Peyer's patch (tissue), 4 donors: ENCODE measurements at regions not wholly inside any gene's neighbourhood (a gene's known extent, or its start where the extent isn't known, plus 50 kb on each side); places are given as distances from the start of the nearest gene placed in this dataset.

Source experiments
- DNase-seq, 3 donors: peaks; one replicate each; pipeline ENCODE4 v3.0.0-alpha.2; 2017 to 2019
- H3K27ac ChIP-seq, 4 donors: fragments of 200-600 bp; sonication (generic); one replicate each; pipeline ENCODE4 v1.5.1; 2016 to 2019
- H3K27me3 ChIP-seq, 2 donors: fragments of 200-600 bp; sonication (generic); one replicate each; pipeline ENCODE4 v1.5.1; 2019
- H3K36me3 ChIP-seq, 3 donors: fragments of 200-600 bp; sonication (generic); one replicate each; pipeline ENCODE4 v1.5.1; 2016 to 2019
- H3K4me1 ChIP-seq, 4 donors: fragments of 200-600 bp; sonication (generic); one replicate each; pipeline ENCODE4 v1.5.1; 2016 to 2019
- H3K4me3 ChIP-seq, 4 donors: fragments of 200-600 bp; sonication (generic); 1 replicate in 3 of 4; 2 replicates in 1 of 4; pipeline ENCODE4 v1.5.1; 2016 to 2019; ENCODE audit warnings: mild to moderate bottlenecking in 1 of 4
- H3K9me3 ChIP-seq, 4 donors: fragments of 200-600 bp; sonication (generic); one replicate each; pipeline ENCODE4 v1.5.1; 2016 to 2019; ENCODE audit warnings: mild to moderate bottlenecking in 1 of 4
- POLR2A ChIP-seq, 2 donors: fragments of 450-650 bp; IDR thresholded peaks; one replicate each; pipeline ENCODE4 v1.5.1; 2017; ENCODE audit warnings: antibody characterized with exemption in 2 of 2, mild to moderate bottlenecking in 2 of 2, moderate library complexity in 2 of 2
- TF ChIP-seq, protein P1 (sequence below), 6 experiments: fragments of 450-650 bp in 4 of 6; fragments of 200-600 bp in 2 of 6; sonication (generic) in 1 of 6; IDR thresholded peaks; one replicate each; pipeline ENCODE4 v1.5.1; 2017 to 2019; ENCODE audit warnings: antibody characterized with exemption in 6 of 6, mild to moderate bottlenecking in 3 of 6, moderate library complexity in 1 of 6

DNA sequence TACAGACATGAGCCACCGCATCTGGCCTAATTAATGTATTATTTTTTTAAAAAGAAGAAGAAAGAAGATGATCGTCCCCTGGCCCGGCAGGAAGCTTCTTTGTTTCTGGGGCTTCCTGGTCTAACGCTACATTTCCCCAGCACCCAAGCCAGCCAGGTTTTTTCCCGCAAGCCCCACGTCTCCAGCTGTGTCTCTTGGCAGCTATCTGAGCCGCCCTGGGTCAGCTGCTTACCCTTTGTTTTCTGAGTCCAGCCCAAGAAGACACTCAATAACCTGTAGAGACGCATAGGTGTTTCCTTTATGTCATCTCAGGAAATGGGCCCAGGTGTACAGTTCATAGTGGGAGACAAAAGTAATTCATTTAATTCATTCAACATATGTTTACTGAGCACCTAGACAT, 110.2 kb downstream of the MTPAP start:
- H3K9me3 ChIP-seq: no peaks in the 10 kb centered on the region
- DNase-seq: no peak
- no peaks in the 10 kb centered on the region for H3K36me3 ChIP-seq
- no peaks in the 10 kb centered on the region for H3K4me1 ChIP-seq
- H3K4me3 ChIP-seq: no peak overlapping the region
- H3K27me3 ChIP-seq: no peaks in the 10 kb centered on the region
- no peak for TF ChIP-seq POLR2A (IDR thresholded peaks at IDR 0.05)
- TF ChIP-seq, protein P1, sequence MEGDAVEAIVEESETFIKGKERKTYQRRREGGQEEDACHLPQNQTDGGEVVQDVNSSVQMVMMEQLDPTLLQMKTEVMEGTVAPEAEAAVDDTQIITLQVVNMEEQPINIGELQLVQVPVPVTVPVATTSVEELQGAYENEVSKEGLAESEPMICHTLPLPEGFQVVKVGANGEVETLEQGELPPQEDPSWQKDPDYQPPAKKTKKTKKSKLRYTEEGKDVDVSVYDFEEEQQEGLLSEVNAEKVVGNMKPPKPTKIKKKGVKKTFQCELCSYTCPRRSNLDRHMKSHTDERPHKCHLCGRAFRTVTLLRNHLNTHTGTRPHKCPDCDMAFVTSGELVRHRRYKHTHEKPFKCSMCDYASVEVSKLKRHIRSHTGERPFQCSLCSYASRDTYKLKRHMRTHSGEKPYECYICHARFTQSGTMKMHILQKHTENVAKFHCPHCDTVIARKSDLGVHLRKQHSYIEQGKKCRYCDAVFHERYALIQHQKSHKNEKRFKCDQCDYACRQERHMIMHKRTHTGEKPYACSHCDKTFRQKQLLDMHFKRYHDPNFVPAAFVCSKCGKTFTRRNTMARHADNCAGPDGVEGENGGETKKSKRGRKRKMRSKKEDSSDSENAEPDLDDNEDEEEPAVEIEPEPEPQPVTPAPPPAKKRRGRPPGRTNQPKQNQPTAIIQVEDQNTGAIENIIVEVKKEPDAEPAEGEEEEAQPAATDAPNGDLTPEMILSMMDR (IDR thresholded peaks at IDR 0.05): no peak
- no peak overlapping the region for H3K27ac ChIP-seq

DNA sequence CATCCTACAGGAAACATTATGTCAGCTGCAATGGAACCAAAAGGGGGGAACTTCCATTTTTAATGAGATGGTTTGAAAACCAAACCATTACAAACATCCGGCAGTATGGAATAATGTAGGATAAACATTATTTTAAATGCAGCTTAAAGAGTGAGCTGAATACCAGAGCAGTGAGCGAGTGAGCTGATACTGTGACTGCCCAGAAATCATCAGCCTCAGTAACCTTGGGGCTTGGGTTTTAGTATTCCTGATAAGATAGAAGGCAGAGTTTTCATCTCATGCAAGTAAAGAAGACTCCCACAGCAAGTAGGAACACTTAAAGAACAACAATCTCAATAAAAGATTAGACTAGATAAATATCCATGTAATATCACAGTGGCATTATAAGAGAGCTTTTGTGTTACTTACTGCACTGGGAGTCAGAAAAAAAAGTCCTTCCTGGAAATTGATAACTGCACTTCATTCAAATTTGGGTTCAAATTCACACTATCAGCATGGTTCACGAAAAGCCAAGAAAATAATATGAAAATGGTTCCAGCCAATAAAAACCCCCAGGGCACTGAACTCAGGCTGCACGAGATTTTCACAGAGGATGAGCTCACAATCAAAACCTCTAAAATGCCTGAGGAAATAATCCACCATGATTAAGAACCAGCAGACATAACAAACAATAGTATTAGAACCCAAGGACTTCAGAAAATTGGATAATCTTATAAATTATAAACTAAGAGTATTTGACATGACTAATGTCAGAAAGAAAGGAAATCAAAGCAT, 115.7 kb downstream of the MTPAP start:
- TF ChIP-seq, protein P1 (IDR thresholded peaks at IDR 0.05): no peak
- no peak for TF ChIP-seq POLR2A (IDR thresholded peaks at IDR 0.05)
- no peaks in the 10 kb centered on the region for H3K9me3 ChIP-seq

DNA sequence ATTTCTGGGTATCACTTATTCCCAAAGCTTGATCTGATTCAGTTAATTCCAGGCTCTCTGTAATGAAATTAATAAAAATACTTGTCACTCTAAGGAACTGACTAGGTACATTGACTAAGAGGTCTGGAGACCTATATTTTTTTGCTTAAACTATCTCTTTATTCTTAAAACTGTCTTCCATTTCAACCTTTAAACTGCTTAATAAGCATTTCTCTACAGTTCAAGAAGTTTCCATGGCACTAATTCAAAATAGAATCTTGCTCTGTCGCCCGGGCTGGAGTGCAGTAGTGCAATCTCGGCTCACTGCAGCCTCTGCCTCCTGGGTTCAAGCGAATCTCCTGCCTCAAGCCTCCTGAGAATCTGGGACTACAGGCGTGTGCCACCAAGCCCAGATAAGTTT, 117.4 kb downstream of the MTPAP start:
- Histone ChIP-seq H3K27ac (no peak overlapping the region), H3K27me3 (no peaks in the 10 kb centered on the region), H3K9me3 (no peaks in the 10 kb centered on the region), H3K4me3 (no peak overlapping the region), H3K4me1 (no peaks in the 10 kb centered on the region), H3K36me3 (no peaks in the 10 kb centered on the region)
- TF ChIP-seq POLR2A (IDR thresholded peaks at IDR 0.05): no peak
- TF ChIP-seq, protein P1 (IDR thresholded peaks at IDR 0.05): no peak
- DNase-seq: no peak

More for the DNA sequence above, 115.7 kb downstream of the MTPAP start:
- Histone ChIP-seq H3K36me3 (no peaks in the 10 kb centered on the region), H3K4me3 (no peak overlapping the region), H3K27ac (no peak overlapping the region), H3K4me1 (no peaks in the 10 kb centered on the region), H3K27me3 (no peaks in the 10 kb centered on the region)
- no peak for DNase-seq

DNA sequence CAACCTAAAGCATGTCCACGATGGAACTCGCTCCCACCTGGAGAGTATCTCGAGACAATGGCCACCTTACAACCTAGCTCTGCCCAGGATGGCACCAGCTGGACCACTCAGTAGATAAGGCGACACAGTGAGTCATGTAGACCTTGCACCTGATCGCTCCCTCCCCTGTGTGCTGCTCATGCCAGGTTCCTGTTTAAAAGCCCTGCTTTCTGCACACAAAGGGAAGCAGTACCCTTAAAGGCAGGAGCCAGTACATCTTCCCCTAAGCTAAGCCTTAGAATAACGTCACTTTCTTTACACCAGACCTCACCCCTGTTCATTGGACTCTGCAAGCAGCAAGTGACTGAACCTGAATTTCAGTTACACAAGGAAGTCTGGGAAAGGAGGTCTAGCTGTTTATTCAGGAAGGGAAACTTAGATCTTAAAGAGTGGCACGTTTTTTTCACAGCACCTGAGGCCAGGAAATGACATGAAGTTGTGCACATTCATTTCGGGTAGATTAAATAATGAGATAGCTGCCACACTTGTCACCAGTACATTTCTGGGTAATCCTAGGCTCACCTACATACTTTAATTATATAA, 117.9 kb downstream of the MTPAP start:
- TF ChIP-seq, protein P1 (IDR thresholded peaks at IDR 0.05): no peak
- TF ChIP-seq POLR2A (IDR thresholded peaks at IDR 0.05): no peak
- no peak for DNase-seq
- no peaks in the 10 kb centered on the region for H3K36me3 ChIP-seq

DNA sequence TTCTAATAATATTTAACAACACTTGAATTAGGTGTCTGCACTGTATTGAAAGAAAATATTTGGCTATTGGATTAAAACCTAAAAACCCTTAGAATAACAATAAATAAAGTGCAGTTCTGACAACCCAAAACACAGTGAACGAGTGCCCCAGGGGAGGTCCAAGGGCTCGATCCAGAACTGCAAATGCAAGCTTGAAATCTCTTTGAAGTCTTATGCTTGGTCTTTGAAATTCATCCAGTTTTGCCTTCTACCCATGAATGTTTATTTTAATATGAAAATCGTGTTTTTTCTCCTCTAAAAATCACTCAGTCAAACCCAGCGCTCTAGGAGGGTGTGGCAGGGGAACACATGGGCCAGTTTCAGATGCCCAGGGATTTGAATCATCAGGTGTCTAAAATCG, 119.5 kb downstream of the MTPAP start:
- no peak for DNase-seq
- TF ChIP-seq, protein P1 (IDR thresholded peaks at IDR 0.05): no peak
- no peak for TF ChIP-seq POLR2A (IDR thresholded peaks at IDR 0.05)

More for the DNA sequence above, 117.9 kb downstream of the MTPAP start:
- Histone ChIP-seq H3K27me3 (no peaks in the 10 kb centered on the region), H3K4me3 (no peak overlapping the region), H3K27ac (no peak overlapping the region), H3K4me1 (no peaks in the 10 kb centered on the region), H3K9me3 (no peaks in the 10 kb centered on the region)

More for the DNA sequence above, 119.5 kb downstream of the MTPAP start:
- Histone ChIP-seq H3K27me3 (no peaks in the 10 kb centered on the region), H3K36me3 (no peaks in the 10 kb centered on the region), H3K27ac (no peak overlapping the region), H3K4me3 (no peak overlapping the region), H3K9me3 (no peaks in the 10 kb centered on the region), H3K4me1 (no peaks in the 10 kb centered on the region)
